H1 (cell line): ENCODE measurements at regions not wholly inside any gene's neighbourhood (a gene's known extent, or its start where the extent isn't known, plus 50 kb on each side); places are given as distances from the start of the nearest gene placed in this dataset.

ENCODE experiments used
- CTCF ChIA-PET: fragments of 300-600 bp; sonication (Branson Sonifier 250); formaldehyde crosslinking; loops from one replicate; lab custom pipeline; 2021; ENCODE audit not compliant: partially characterized antibody; lab: Charles Lee
- POLR2A ChIA-PET: fragments of 300-600 bp; sonication (Branson Sonifier 250); formaldehyde crosslinking; loops from one replicate; lab custom pipeline; 2021; ENCODE audit warnings: inconsistent platforms; ENCODE audit not compliant: partially characterized antibody; lab: Charles Lee
- DNase-seq, 2 experiments: peaks; one replicate each; pipeline versions ENCODE4 v3.0.0 to v3.0.0-alpha.2; 2010 to 2022; ENCODE audit warnings: low spot score in 2 of 2, low read depth in 1 of 2, mixed read lengths in 1 of 2
- FAIRE-seq: peaks from 2 replicates; lab custom pipeline; 2011; peaks lifted over from hg19 to GRCh38; lab: Jason Lieb, UNC
- H2AFZ ChIP-seq: 2 replicates; pipeline ENCODE4 v1.8.1; 2012; ENCODE audit warnings: low read length, inconsistent platforms
- H2AK5ac ChIP-seq: 2 replicates; pipeline ENCODE4 v1.6.1; 2013; ENCODE audit warnings: low read depth, low read length
- H2BK120ac ChIP-seq: replicated peaks from 2 replicates; pipeline ENCODE3; 2013; ENCODE audit warnings: low read depth, low read length, inconsistent platforms
- H2BK12ac ChIP-seq: 2 replicates; pipeline ENCODE4 v1.6.1; 2013; ENCODE audit warnings: low read depth, low read length
- H2BK15ac ChIP-seq: 2 replicates; pipeline ENCODE4 v1.6.1; 2013; ENCODE audit warnings: low read length
- H2BK20ac ChIP-seq: 2 replicates; pipeline ENCODE4 v1.6.1; 2013; ENCODE audit warnings: low read length
- H2BK5ac ChIP-seq: 2 replicates; pipeline ENCODE4 v1.6.1; 2013; ENCODE audit warnings: low read depth, low read length
- H3K14ac ChIP-seq: 2 replicates; pipeline ENCODE4 v1.6.1; 2013; ENCODE audit warnings: inconsistent platforms; ENCODE audit not compliant: insufficient read length
- H3K18ac ChIP-seq: 2 replicates; pipeline ENCODE4 v1.6.1; 2013; ENCODE audit warnings: low read length; ENCODE audit errors: extremely low read depth
- H3K23ac ChIP-seq: 2 replicates; pipeline ENCODE4 v1.6.1; 2013; ENCODE audit warnings: inconsistent platforms; ENCODE audit not compliant: insufficient read length
- H3K23me2 ChIP-seq: 2 replicates; pipeline ENCODE4 v1.6.1; 2013; ENCODE audit warnings: low read depth, low read length
- H3K27ac ChIP-seq: 2 replicates; pipeline ENCODE4 v1.6.1; 2011; ENCODE audit warnings: low read depth, low read length, inconsistent platforms
- H3K27me3 ChIP-seq, 4 experiments: replicated peaks in 1 of 4; 1 replicate in 1 of 4; 2 replicates in 3 of 4; pipeline versions ENCODE4 v1.6.1 to v1.8.1; 2011 to 2013; ENCODE audit warnings: low read length in 3 of 4, mild to moderate bottlenecking in 3 of 4, inconsistent platforms in 2 of 4, mixed read lengths in 2 of 4, moderate library complexity in 1 of 4; ENCODE audit not compliant: control insufficient read depth in 3 of 4, insufficient read depth in 3 of 4; ENCODE audit errors: extremely low read depth in 1 of 4
- H3K36me3 ChIP-seq, 4 experiments: 2 replicates each; pipeline versions ENCODE4 v1.6.1 to v1.8.1; 2011 to 2013; ENCODE audit warnings: mild to moderate bottlenecking in 4 of 4, low read length in 3 of 4, moderate library complexity in 2 of 4, control low read depth in 1 of 4, inconsistent platforms in 1 of 4; ENCODE audit not compliant: insufficient read depth in 4 of 4, control insufficient read depth in 2 of 4
- H3K4ac ChIP-seq: replicated peaks from 2 replicates; pipeline ENCODE3; 2013; ENCODE audit warnings: low read length, low read depth, mixed read lengths, inconsistent platforms; ENCODE audit not compliant: insufficient read length
- H3K4me1 ChIP-seq, 4 experiments: replicated peaks in 1 of 4; 1 replicate in 1 of 4; 2 replicates in 3 of 4; pipeline versions ENCODE4 v1.6.1 to v1.8.1; 2011 to 2013; ENCODE audit warnings: low read length in 3 of 4, inconsistent platforms in 2 of 4, mixed read lengths in 1 of 4; ENCODE audit not compliant: insufficient read depth in 4 of 4, control insufficient read depth in 3 of 4
- H3K4me2 ChIP-seq, 2 experiments: 2 replicates each; pipeline versions ENCODE4 v1.6.1 to v1.8.1; 2011 to 2013; ENCODE audit warnings: low read depth in 2 of 2, low read length in 2 of 2, control low read depth in 1 of 2, inconsistent platforms in 1 of 2, mild to moderate bottlenecking in 1 of 2; ENCODE audit not compliant: insufficient read depth in 1 of 2
- H3K4me3 ChIP-seq, 4 experiments: fragments of 200-600, 300-600 bp in 1 of 4; sonication (generic), shearing (Covaris generic), sonication (Bioruptor Twin) in 1 of 4; 2 replicates each; pipeline versions ENCODE4 v1.5.1 to v1.8.1; 2011 to 2016; ENCODE audit warnings: low read length in 4 of 4, low read depth in 3 of 4, control low read depth in 2 of 4, inconsistent platforms in 2 of 4, mild to moderate bottlenecking in 2 of 4, mixed read lengths in 1 of 4, moderate library complexity in 1 of 4; ENCODE audit not compliant: insufficient read depth in 2 of 4; ENCODE audit errors: extremely low read depth in 1 of 4
- H3K56ac ChIP-seq: replicated peaks from 2 replicates; pipeline ENCODE3; 2013; ENCODE audit warnings: low read depth, mild to moderate bottlenecking, mixed read lengths, low read length, inconsistent platforms; ENCODE audit not compliant: insufficient read length
- H3K79me1 ChIP-seq: 2 replicates; pipeline ENCODE4 v1.6.1; 2013; ENCODE audit warnings: low read depth, low read length, control low read depth
- H3K79me2 ChIP-seq, 2 experiments: 2 replicates each; pipeline versions ENCODE4 v1.6.1 to v1.8.1; 2012 to 2013; ENCODE audit warnings: low read length in 2 of 2, mild to moderate bottlenecking in 2 of 2, inconsistent platforms in 1 of 2; ENCODE audit not compliant: insufficient read depth in 2 of 2, control insufficient read depth in 1 of 2
- H3K9ac ChIP-seq, 4 experiments: replicated peaks in 1 of 4; 1 replicate in 1 of 4; 2 replicates in 3 of 4; pipeline versions ENCODE4 v1.6.1 to v1.8.1; 2011 to 2013; ENCODE audit warnings: low read depth in 3 of 4, low read length in 3 of 4, control low read depth in 2 of 4, mild to moderate bottlenecking in 2 of 4, moderate library complexity in 2 of 4, inconsistent platforms in 1 of 4; ENCODE audit errors: extremely low read depth in 1 of 4
- H3K9me3 ChIP-seq, 2 experiments: 2 replicates each; pipeline versions ENCODE4 v1.6.1 to v1.8.1; 2012 to 2013; ENCODE audit warnings: mild to moderate bottlenecking in 2 of 2, moderate library complexity in 2 of 2, control low read depth in 1 of 2, inconsistent platforms in 1 of 2, low read depth in 1 of 2, low read length in 1 of 2, mixed read lengths in 1 of 2; ENCODE audit not compliant: insufficient read depth in 2 of 2
- H4K20me1 ChIP-seq, 2 experiments: replicated peaks in 1 of 2; 2 replicates each; pipeline versions ENCODE3 to v1.8.1; 2011 to 2013; ENCODE audit warnings: inconsistent platforms in 2 of 2, low read length in 2 of 2, mild to moderate bottlenecking in 1 of 2; ENCODE audit not compliant: insufficient read depth in 2 of 2, control insufficient read depth in 1 of 2
- H4K5ac ChIP-seq: 2 replicates; pipeline ENCODE4 v1.6.1; 2013; ENCODE audit warnings: low read length, low read depth, mixed read lengths, inconsistent platforms; ENCODE audit not compliant: insufficient read length
- H4K8ac ChIP-seq: 2 replicates; pipeline ENCODE4 v1.8.0; 2013; ENCODE audit warnings: mild to moderate bottlenecking, moderate library complexity, low read length, inconsistent platforms; ENCODE audit not compliant: insufficient read depth; ENCODE audit errors: extremely low read depth
- H4K91ac ChIP-seq: replicated peaks from 2 replicates; pipeline ENCODE3; 2013; ENCODE audit warnings: low read length, mixed read lengths, inconsistent platforms; ENCODE audit not compliant: insufficient read length
- CBX5 ChIP-seq: fragments of 300-800, 300-1000 bp; sonication (generic); IDR thresholded peaks from 2 replicates; pipeline ENCODE4 v1.7.1; 2016; ENCODE audit warnings: antibody characterized with exemption, low read length, low read depth
- CEBPB ChIP-seq: IDR thresholded peaks from 2 replicates; pipeline ENCODE4 v1.6.1; 2012; ENCODE audit warnings: low read depth, low read length
- E2F6 ChIP-seq: IDR thresholded peaks from 2 replicates; pipeline ENCODE4 v1.6.1; 2012; ENCODE audit warnings: inconsistent platforms
- EZH2 ChIP-seq: fragments of 200-600 bp; sonication (generic); IDR thresholded peaks from 2 replicates; pipeline ENCODE4 v1.7.1; 2012; ENCODE audit warnings: low read depth, mild to moderate bottlenecking, moderate library complexity, low read length, inconsistent platforms; ENCODE audit not compliant: severe bottlenecking
- MAX ChIP-seq: IDR thresholded peaks from 2 replicates; pipeline ENCODE4 v1.6.1; 2012; ENCODE audit warnings: inconsistent platforms
- RNF2 ChIP-seq: fragments of 200-900, 300-1000 bp; sonication (generic); IDR thresholded peaks from 2 replicates; pipeline ENCODE4 v1.7.1; 2016; ENCODE audit warnings: borderline replicate concordance, low read depth, mild to moderate bottlenecking, antibody characterized with exemption, low read length; ENCODE audit not compliant: poor library complexity, severe bottlenecking; ENCODE audit errors: missing control alignments
- RXRA ChIP-seq: IDR thresholded peaks from 2 replicates; pipeline ENCODE4 v1.6.1; 2011; ENCODE audit warnings: low read depth, mild to moderate bottlenecking, low read length, moderate library complexity; ENCODE audit not compliant: insufficient read depth
- SIX5 ChIP-seq: IDR thresholded peaks from 2 replicates; pipeline ENCODE4 v1.6.1; 2011; ENCODE audit warnings: mild to moderate bottlenecking, low read depth, low read length
- SP1 ChIP-seq: IDR thresholded peaks from 2 replicates; pipeline ENCODE4 v1.6.1; 2011; ENCODE audit warnings: low read depth, low read length
- TAF7 ChIP-seq: optimal IDR thresholded peaks from 2 replicates; pipeline ENCODE3; 2011; ENCODE audit warnings: low read depth, mild to moderate bottlenecking, inconsistent platforms, low read length, moderate library complexity, borderline replicate concordance
- TEAD4 ChIP-seq: IDR thresholded peaks from 2 replicates; pipeline ENCODE4 v1.6.1; 2012; ENCODE audit warnings: low read depth, low read length, inconsistent platforms, mixed read lengths
- WGBS, 2 experiments: shearing (Covaris generic) in 1 of 2; methylation state at CpG; one replicate each; pipeline versions ENCODE4 v1.1.6 to v1.1.7; 2013 to 2015; ENCODE audit warnings: low lambda C conversion rate in 2 of 2, mixed read lengths in 2 of 2, inconsistent platforms in 1 of 2, low coverage in 1 of 2, missing lambda C conversion rate in 1 of 2; ENCODE audit not compliant: insufficient replicate concordance in 2 of 2, insufficient coverage in 1 of 2, insufficient read length in 1 of 2; ENCODE audit errors: extremely low coverage in 1 of 2, missing lambda C conversion rate in 1 of 2; 5-methylcytosine and 5-hydroxymethylcytosine counted together

GRCh38 chr17:21774263-21774662 is 81.9 kb downstream of the KCNJ18 start:
- no peaks in the 10 kb centered on the region for H3K4me1 ChIP-seq
- no peak overlapping the region for H3K27ac ChIP-seq
- no peak overlapping the region for H2BK120ac ChIP-seq
- no peak overlapping the region for H4K5ac ChIP-seq
- no peak overlapping the region for H3K56ac ChIP-seq
- no peaks in the 10 kb centered on the region for H3K79me1 ChIP-seq
- H3K23ac ChIP-seq, result no peak overlapping the region
- no peaks in the 10 kb centered on the region for H3K36me3 ChIP-seq
- no peak overlapping the region for H4K91ac ChIP-seq
- no peaks in the 10 kb centered on the region for H4K20me1 ChIP-seq
- H2BK15ac ChIP-seq, result no peak overlapping the region
- H3K27me3 ChIP-seq, result no peaks in the 10 kb centered on the region
- H2BK12ac ChIP-seq, result no peak overlapping the region
- H3K23me2 ChIP-seq, result 0 out of 2 replicates have a peak, but pooled peaks cover 2% of the 10 kb centered on the region
- H3K4me3 ChIP-seq, result no peak overlapping the region
- FAIRE-seq (no peak), DNase-seq (no peak)
- no peak overlapping the region for H3K14ac ChIP-seq
- no peak overlapping the region for H2AK5ac ChIP-seq
- no peak overlapping the region for H2BK20ac ChIP-seq
- H3K9ac ChIP-seq, result no peak overlapping the region
- ChIA-PET CTCF (no interaction called here), POLR2A (no interaction called here)
- no peak overlapping the region for H3K4ac ChIP-seq
- no peak overlapping the region for H2AFZ ChIP-seq
- no peak overlapping the region for H2BK5ac ChIP-seq
- 78% methylated on average over 6 of the region's 7 CpGs; no CpG with 5 or more reads in 1 of the 2 experiments for WGBS, 2 experiments
- H3K18ac ChIP-seq, result no peak overlapping the region
- no peak overlapping the region for H3K4me2 ChIP-seq
- H3K79me2 ChIP-seq, result no peaks in the 10 kb centered on the region
- H3K9me3 ChIP-seq, result peaks cover 11 to 84% of the 10 kb centered on the region in 2 experiments; a peak in 2 of 4 replicates
- H4K8ac ChIP-seq, result no peak overlapping the region
- no peak for TF ChIP-seq EZH2
- no peak for TF ChIP-seq CBX5
- no peak for TF ChIP-seq SP1
- no peak for TF ChIP-seq MAX
- no peak for TF ChIP-seq TAF7
- TF ChIP-seq E2F6, result no peak
- no peak for TF ChIP-seq CEBPB
- no peak for TF ChIP-seq TEAD4
- TF ChIP-seq RNF2, result no peak
- TF ChIP-seq RXRA, result no peak
- TF ChIP-seq SIX5, result no peak
